Coronary artery (tissue), 2 donors: ENCODE measurements at regions not wholly inside any gene's neighbourhood (a gene's known extent, or its start where the extent isn't known, plus 50 kb on each side); places are given as distances from the start of the nearest gene placed in this dataset.

ENCODE experiments used
- DNase-seq: peaks from one replicate; pipeline ENCODE4 v3.0.0-alpha.2; 2017; ENCODE audit warnings: low spot score
- H3K27ac ChIP-seq, 2 donors: fragments of 200-600 bp; sonication (generic); one replicate each; pipeline ENCODE4 v1.5.1; 2016 to 2019
- H3K4me3 ChIP-seq: fragments of 200-600 bp; sonication (generic); 2 replicates; pipeline ENCODE4 v1.5.1; 2016; ENCODE audit warnings: mild to moderate bottlenecking, moderate library complexity
- TF ChIP-seq, protein P1 (sequence below): fragments of 200-600 bp; sonication (generic); IDR thresholded peaks from one replicate; pipeline ENCODE4 v1.5.1; 2019; ENCODE audit warnings: antibody characterized with exemption

DNA sequence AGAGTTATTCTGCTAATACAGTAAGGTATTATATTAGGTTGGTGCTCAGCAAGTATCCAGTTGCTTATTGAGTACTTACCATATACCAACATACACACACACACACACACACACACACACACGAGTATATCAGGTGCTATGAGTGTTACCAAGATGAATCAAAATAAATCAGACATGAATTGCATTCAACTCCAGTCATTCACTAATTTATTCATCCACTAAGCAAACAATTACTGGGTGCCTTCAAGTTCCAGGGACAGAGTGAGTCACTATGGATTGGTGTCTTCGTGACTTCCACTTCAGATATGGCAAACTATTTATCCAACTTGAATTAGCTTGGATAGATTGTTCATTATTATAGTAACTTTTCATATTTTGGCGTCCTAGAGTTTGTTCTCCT is 140.7 kb upstream of the SLC44A1 start:
- H3K27ac ChIP-seq = no peak overlapping the region
- TF ChIP-seq, protein P1, sequence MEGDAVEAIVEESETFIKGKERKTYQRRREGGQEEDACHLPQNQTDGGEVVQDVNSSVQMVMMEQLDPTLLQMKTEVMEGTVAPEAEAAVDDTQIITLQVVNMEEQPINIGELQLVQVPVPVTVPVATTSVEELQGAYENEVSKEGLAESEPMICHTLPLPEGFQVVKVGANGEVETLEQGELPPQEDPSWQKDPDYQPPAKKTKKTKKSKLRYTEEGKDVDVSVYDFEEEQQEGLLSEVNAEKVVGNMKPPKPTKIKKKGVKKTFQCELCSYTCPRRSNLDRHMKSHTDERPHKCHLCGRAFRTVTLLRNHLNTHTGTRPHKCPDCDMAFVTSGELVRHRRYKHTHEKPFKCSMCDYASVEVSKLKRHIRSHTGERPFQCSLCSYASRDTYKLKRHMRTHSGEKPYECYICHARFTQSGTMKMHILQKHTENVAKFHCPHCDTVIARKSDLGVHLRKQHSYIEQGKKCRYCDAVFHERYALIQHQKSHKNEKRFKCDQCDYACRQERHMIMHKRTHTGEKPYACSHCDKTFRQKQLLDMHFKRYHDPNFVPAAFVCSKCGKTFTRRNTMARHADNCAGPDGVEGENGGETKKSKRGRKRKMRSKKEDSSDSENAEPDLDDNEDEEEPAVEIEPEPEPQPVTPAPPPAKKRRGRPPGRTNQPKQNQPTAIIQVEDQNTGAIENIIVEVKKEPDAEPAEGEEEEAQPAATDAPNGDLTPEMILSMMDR = no peak
- DNase-seq = no peak
- H3K4me3 ChIP-seq = no peak overlapping the region

DNA sequence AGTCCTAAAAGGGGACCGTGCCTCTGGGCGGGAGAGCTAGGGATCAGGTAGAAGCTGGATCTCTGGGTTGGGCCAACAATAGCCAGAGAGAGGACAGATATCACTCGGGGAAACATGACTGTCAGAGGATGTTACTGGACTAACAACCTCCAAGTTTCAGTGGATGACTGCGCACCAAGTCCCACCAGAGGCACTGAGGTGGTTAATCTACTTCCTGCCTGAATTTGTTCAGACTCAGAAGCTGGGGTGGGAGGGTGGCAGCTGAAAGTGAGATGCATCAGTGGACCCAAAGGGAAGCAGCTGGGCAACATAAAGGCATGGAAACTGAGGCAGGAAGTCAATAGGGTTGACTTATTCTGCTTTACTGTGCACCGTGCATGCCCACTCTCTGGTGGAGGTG is 130.1 kb upstream of the SLC44A1 start:
- H3K4me3 ChIP-seq = no peak overlapping the region
- no peak for DNase-seq
- H3K27ac ChIP-seq = no peak overlapping the region
- TF ChIP-seq, protein P1 = no peak

DNA sequence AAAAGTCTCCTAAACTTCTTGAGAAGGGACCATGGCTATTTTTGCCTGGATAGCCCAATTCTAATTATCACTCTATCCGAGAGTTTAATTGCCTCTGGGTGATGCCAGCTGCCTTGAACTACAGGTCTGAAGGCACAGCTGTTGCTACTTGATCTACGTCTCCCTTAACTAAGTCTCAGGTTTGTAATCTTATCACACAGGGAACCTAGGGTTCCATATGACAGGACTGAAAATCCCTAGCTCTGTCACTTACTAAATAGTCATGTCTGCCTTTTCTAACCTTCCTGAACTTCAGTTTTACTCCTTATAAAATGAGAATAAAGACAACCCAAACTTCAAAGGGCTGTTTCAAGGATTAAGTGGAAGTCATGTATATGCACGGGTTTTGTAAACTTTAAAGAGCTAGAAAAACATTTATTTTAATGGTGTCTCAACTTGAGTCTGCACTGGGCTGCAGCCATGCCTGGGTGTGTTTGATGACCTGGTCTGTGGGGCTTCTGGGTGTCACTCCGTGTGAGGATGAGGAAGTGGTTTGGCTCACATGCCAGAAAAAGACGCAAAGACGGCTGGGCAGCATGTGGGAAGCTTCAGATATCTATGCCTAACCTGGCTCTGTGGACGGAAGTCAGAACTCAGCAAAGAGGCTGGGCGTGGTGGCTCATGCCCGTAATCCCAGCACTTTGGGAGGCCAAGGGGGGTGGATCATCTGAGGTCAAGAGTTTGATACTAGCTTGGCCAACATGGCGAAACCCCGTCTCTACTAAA is 129.3 kb upstream of the SLC44A1 start:
- H3K4me3 ChIP-seq = no peak overlapping the region
- no peak for DNase-seq
- TF ChIP-seq, protein P1 = no peak
- H3K27ac ChIP-seq = no peak overlapping the region

DNA sequence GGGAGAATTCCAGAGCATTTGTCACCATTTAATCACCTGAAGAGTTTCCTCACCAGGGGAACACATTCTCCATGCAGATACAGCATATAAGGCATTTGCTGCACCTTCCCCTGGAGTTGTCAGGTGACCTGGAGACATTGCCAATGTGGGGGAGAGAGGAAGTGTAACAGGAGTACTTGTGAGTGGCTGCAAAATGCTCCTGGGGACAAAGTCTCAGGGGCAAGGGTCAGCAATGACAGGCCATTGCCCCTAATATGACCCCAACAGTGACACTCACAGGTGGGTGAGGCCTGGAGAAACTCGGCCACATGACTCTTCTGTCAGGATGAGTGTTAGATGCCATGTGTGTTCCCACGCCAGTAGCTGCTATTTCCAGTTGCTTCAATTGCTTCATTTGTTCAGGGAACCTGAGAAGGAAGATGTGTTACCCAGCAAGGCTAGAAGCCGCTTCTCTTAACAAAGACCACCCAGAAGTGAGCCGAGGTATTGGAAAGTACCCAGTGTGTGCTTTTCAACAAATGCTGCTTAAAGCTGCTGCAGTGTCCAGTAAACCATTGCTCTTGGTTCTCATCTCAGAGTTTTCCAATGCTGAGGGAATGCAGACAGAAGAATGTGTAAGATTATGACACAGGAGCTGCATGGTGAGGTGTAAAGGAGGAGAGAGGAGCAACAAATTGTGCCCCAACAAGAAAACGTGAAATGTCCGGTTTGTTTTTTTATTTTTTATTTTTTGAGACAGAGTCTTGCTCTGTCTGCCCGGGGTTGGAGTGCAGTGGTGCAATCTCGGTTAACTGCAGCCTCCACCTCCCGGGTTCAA is 128.2 kb upstream of the SLC44A1 start:
- no peak for DNase-seq
- TF ChIP-seq, protein P1 = no peak
- H3K27ac ChIP-seq = no peak overlapping the region
- H3K4me3 ChIP-seq = no peak overlapping the region

DNA sequence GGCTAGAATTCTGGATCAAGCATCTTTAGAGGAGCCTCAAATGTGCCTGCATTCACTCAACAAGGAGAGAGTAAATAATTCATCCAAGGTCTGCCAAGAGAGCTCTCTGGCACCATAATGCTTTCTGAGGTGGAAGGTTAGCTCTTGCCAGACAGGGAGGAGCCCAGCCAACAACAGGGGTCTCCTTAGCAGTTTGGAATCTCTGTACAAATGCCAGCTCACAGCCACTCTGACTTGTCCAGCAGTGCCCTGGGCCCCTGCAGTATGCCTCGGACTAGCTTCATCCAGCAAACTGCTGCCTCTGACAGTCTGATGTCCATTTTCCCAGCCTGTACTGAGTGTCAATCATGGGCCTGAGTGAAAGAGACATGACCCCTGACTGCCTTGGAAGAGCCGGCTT is 127.2 kb upstream of the SLC44A1 start:
- no peak for DNase-seq
- TF ChIP-seq, protein P1 = no peak
- H3K4me3 ChIP-seq = no peak overlapping the region
- no peak overlapping the region for H3K27ac ChIP-seq

DNA sequence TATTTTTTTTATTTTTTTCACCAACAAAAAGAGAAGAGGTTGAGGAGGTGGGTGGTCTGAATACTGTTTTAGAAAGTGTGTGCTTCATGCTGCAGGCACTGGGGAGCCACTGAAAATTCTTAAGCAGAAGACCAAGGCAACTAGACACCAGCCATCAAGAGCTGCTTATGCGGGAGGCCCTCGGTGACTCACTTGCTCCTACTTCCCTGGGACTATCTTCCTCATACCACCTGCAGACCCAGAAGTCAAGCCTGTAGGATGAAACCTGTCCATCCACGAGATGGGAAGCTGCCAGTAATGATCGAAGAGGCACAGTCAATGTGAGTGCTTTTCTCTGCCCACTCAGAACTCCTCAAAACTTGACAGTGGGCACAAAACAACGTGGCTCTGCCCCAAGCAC is 125.8 kb upstream of the SLC44A1 start:
- H3K4me3 ChIP-seq = no peak overlapping the region
- TF ChIP-seq, protein P1 = no peak
- no peak overlapping the region for H3K27ac ChIP-seq
- no peak for DNase-seq
